Activated T-cell treated with anti-CD3 and anti-CD28 coated beads for 4 hours (primary cell): ENCODE measurements at regions not wholly inside any gene's neighbourhood (a gene's known extent, or its start where the extent isn't known, plus 50 kb on each side); places are given as distances from the start of the nearest gene placed in this dataset.
"Not testable (repeated sequence)": the region's sequence is repeated elsewhere in the genome, so short reads cannot be mapped to it uniquely, and the experiment has no call there.

Experiments used
- DNase-seq: peaks from one replicate; pipeline ENCODE4 v3.0.0-alpha.2; 2020

GRCh38 chr6:142637624-142638351, 307.2 kb downstream of the HIVEP2 start:
- no peak for DNase-seq

- no peak for DNase-seq
Observed at GRCh38 chr6:142642651-142643050, 302.3 kb downstream of the HIVEP2 start.

- no peak for DNase-seq
Observed at GRCh38 chr6:142644866-142645265, 300.1 kb downstream of the HIVEP2 start.

GRCh38 chr6:142645663-142646062, 299.3 kb downstream of the HIVEP2 start:
- DNase-seq, result no peak

- no peak for DNase-seq
Observed at GRCh38 chr6:142647449-142648035, 297.4 kb downstream of the HIVEP2 start.

GRCh38 chr6:142648036-142648451, 296.9 kb downstream of the HIVEP2 start:
- DNase-seq, result no peak

- DNase-seq, result no peak
Observed at GRCh38 chr6:142648526-142648925, 296.4 kb downstream of the HIVEP2 start.

- not testable (repeated sequence) for DNase-seq
Observed at GRCh38 chr6:142649438-142650234, 295.3 kb downstream of the HIVEP2 start.

- no peak for DNase-seq
Observed at GRCh38 chr6:142651384-142651783, 293.6 kb downstream of the HIVEP2 start.

- no peak for DNase-seq
Observed at GRCh38 chr6:142653710-142654420, 291.1 kb downstream of the HIVEP2 start.

GRCh38 chr6:142659661-142660060, 285.3 kb downstream of the HIVEP2 start:
- no peak for DNase-seq

GRCh38 chr6:142665393-142665792, 279.6 kb downstream of the HIVEP2 start:
- no peak for DNase-seq

GRCh38 chr6:142666599-142667185, 278.3 kb downstream of the HIVEP2 start:
- no peak for DNase-seq

GRCh38 chr6:142669471-142670351, 275.3 kb downstream of the HIVEP2 start:
- DNase-seq, result no peak

GRCh38 chr6:142671791-142672190, 273.2 kb downstream of the HIVEP2 start:
- no peak for DNase-seq

GRCh38 chr6:142675517-142675916, 269.5 kb downstream of the HIVEP2 start:
- DNase-seq, result no peak

GRCh38 chr6:142676027-142676443, 268.9 kb downstream of the HIVEP2 start:
- no peak for DNase-seq

GRCh38 chr6:142676647-142677192, 268.3 kb downstream of the HIVEP2 start:
- DNase-seq, result no peak

- DNase-seq, result no peak
Observed at GRCh38 chr6:142679907-142680700, 264.9 kb downstream of the HIVEP2 start.

- no peak for DNase-seq
Observed at GRCh38 chr6:142681099-142681498, 263.9 kb downstream of the HIVEP2 start.

- no peak for DNase-seq
Observed at GRCh38 chr6:142682985-142683384, 262.0 kb downstream of the HIVEP2 start.
